Endothelial cell of umbilical vein (primary cell): ENCODE measurements at regions not wholly inside any gene's neighbourhood (a gene's known extent, or its start where the extent isn't known, plus 50 kb on each side); places are given as distances from the start of the nearest gene placed in this dataset.
"Not testable (repeated sequence)": the region's sequence is repeated elsewhere in the genome, so short reads cannot be mapped to it uniquely, and the experiment has no call there.

Experiments
- BruUV-seq: library from RNA; stranded (reverse); fragments of 400-500 nt; replicated peaks from 2 replicates; lab custom pipeline; 2021; lab: Mats Ljungman, UMichigan
- CTCF ChIA-PET: fragments of 300-600, 350-600 bp; sonication (Branson Sonifier 250); formaldehyde crosslinking; loops from one replicate; lab custom pipeline; 2021; ENCODE audit warnings: antibody characterized with exemption, inconsistent platforms; lab: Charles Lee
- POLR2A ChIA-PET: fragments of 300-600, 350-600 bp; sonication (Branson Sonifier 250); formaldehyde crosslinking; loops from one replicate; lab custom pipeline; 2021; ENCODE audit warnings: antibody characterized with exemption, inconsistent platforms; lab: Charles Lee
- DNase-seq: peaks from one replicate; pipeline ENCODE4 v3.0.0-alpha.2; 2011; ENCODE audit warnings: low read depth, low spot score
- FAIRE-seq: peaks from 2 replicates; lab custom pipeline; 2011; peaks lifted over from hg19 to GRCh38; lab: Jason Lieb, UNC
- H2AFZ ChIP-seq: 2 replicates; pipeline ENCODE4 v1.6.0; 2012; ENCODE audit warnings: low read depth, low read length, control low read depth, inconsistent platforms
- H3K27ac ChIP-seq: 2 replicates; pipeline ENCODE4 v1.5.1; 2011; ENCODE audit warnings: low read depth, mild to moderate bottlenecking, control low read depth, low read length, moderate library complexity; ENCODE audit not compliant: insufficient read depth
- H3K27me3 ChIP-seq, 2 experiments: 2 replicates each; pipeline versions ENCODE4 v1.6.0 to v1.6.1; 2011; ENCODE audit warnings: low read length in 2 of 2, mixed read lengths in 1 of 2; ENCODE audit not compliant: control insufficient read depth in 2 of 2, insufficient read depth in 2 of 2
- H3K36me3 ChIP-seq, 2 experiments: 2 replicates in 1 of 2; 3 replicates in 1 of 2; pipeline ENCODE4 v1.5.1; 2011; ENCODE audit warnings: low read length in 2 of 2, mild to moderate bottlenecking in 1 of 2, moderate library complexity in 1 of 2; ENCODE audit not compliant: control insufficient read depth in 2 of 2, insufficient read depth in 2 of 2; ENCODE audit errors: extremely low read depth in 1 of 2
- H3K4me1 ChIP-seq: 3 replicates; pipeline ENCODE4 v1.5.1; 2011; ENCODE audit warnings: mild to moderate bottlenecking, low read length; ENCODE audit not compliant: control insufficient read depth, insufficient read depth; ENCODE audit errors: extremely low read depth
- H3K4me2 ChIP-seq: 2 replicates; pipeline ENCODE4 v1.6.1; 2011; ENCODE audit warnings: low read length, control low read depth, mixed read lengths; ENCODE audit not compliant: insufficient read depth
- H3K4me3 ChIP-seq, 3 experiments: fragments of 200-600 bp in 1 of 3; sonication (generic), shearing (Covaris generic) in 1 of 3; replicated peaks in 1 of 3; 2 replicates each; pipeline ENCODE4 v1.5.1; 2011 to 2016; ENCODE audit warnings: control low read depth in 3 of 3, low read length in 3 of 3, mild to moderate bottlenecking in 2 of 3, inconsistent platforms in 1 of 3, low read depth in 1 of 3, moderate library complexity in 1 of 3; ENCODE audit not compliant: insufficient read depth in 1 of 3
- H3K79me2 ChIP-seq: 2 replicates; pipeline ENCODE4 v1.6.0; 2012; ENCODE audit warnings: low read length, inconsistent platforms; ENCODE audit not compliant: control insufficient read depth, insufficient read depth
- H3K9ac ChIP-seq: replicated peaks from 2 replicates; pipeline ENCODE3; 2011; ENCODE audit warnings: low read length, control low read depth; ENCODE audit not compliant: insufficient read depth; ENCODE audit errors: extremely low read depth
- H3K9me1 ChIP-seq: replicated peaks from 3 replicates; pipeline ENCODE4 v1.6.0; 2011; ENCODE audit warnings: mild to moderate bottlenecking, low read length; ENCODE audit not compliant: control insufficient read depth, insufficient read depth; ENCODE audit errors: extremely low read depth
- H3K9me3 ChIP-seq: replicated peaks from 2 replicates; pipeline ENCODE4 v1.5.1; 2012; ENCODE audit warnings: low read length, inconsistent platforms; ENCODE audit not compliant: control insufficient read depth, insufficient read depth
- H4K20me1 ChIP-seq: replicated peaks from 2 replicates; pipeline ENCODE3; 2011; ENCODE audit warnings: mild to moderate bottlenecking, low read length; ENCODE audit not compliant: control insufficient read depth, insufficient read depth; ENCODE audit errors: extremely low read depth
- EZH2 ChIP-seq: IDR thresholded peaks from 2 replicates; pipeline ENCODE4 v1.6.1; 2012; ENCODE audit warnings: borderline replicate concordance, low read depth, mild to moderate bottlenecking, moderate library complexity, low read length, inconsistent platforms; ENCODE audit not compliant: severe bottlenecking
- FOS ChIP-seq: IDR thresholded peaks from 2 replicates; pipeline ENCODE4 v1.6.1; 2011; ENCODE audit warnings: mild to moderate bottlenecking, low read length, moderate library complexity, borderline replicate concordance; ENCODE audit not compliant: insufficient read depth
- GATA2 ChIP-seq: IDR thresholded peaks from 2 replicates; pipeline ENCODE4 v1.7.0; 2011; ENCODE audit warnings: low read depth, mild to moderate bottlenecking, moderate library complexity, mixed read lengths, low read length; ENCODE audit not compliant: insufficient read length, insufficient read depth
- JUN ChIP-seq: IDR thresholded peaks from 2 replicates; pipeline ENCODE4 v1.6.1; 2011; ENCODE audit warnings: borderline replicate concordance, low read depth; ENCODE audit not compliant: insufficient read length, insufficient read depth
- MYC ChIP-seq: IDR thresholded peaks from one replicate; pipeline ENCODE4 v1.6.1; 2011; ENCODE audit warnings: mild to moderate bottlenecking, low read depth, low read length
- POLR2A ChIP-seq: IDR thresholded peaks from 2 replicates; pipeline ENCODE4 v1.6.1; 2012; ENCODE audit warnings: low read depth, mild to moderate bottlenecking, control low read depth, low read length
- POLR2AphosphoS5 ChIP-seq: IDR thresholded peaks from 2 replicates; pipeline ENCODE4 v1.6.1; 2012; ENCODE audit warnings: low read depth, mild to moderate bottlenecking, control low read depth, low read length, moderate library complexity; ENCODE audit not compliant: insufficient read depth
- dilution Hi-C: fragments of 300-500 bp; cut with MboI; formaldehyde crosslinking; loops from one replicate; pipeline ENCODE4 v1.15.0; 2019; ENCODE audit warnings: low sequenced_read_pairs; ENCODE audit not compliant: extremely low pct_ligation_motif_present
- intact Hi-C: fragments of 100-400 bp; cut with micrococcal nuclease; formaldehyde crosslinking; loops from one replicate; pipeline ENCODE4 v1.10.0; 2022
- TF ChIP-seq, protein P1 (sequence below): IDR thresholded peaks from 2 replicates; pipeline ENCODE4 v1.6.1; 2011; ENCODE audit not compliant: insufficient read depth, insufficient read length
- TF ChIP-seq, protein P2 (sequence below), 2 donors: IDR thresholded peaks; 1 replicate in 1 of 2; 2 replicates in 1 of 2; pipeline ENCODE4 v1.5.1; 2011; ENCODE audit warnings: low read length in 2 of 2, mild to moderate bottlenecking in 2 of 2, moderate library complexity in 2 of 2, control low read depth in 1 of 2, inconsistent platforms in 1 of 2, low read depth in 1 of 2; ENCODE audit not compliant: insufficient read depth in 1 of 2; ENCODE audit errors: extremely low read depth in 1 of 2

DNA sequence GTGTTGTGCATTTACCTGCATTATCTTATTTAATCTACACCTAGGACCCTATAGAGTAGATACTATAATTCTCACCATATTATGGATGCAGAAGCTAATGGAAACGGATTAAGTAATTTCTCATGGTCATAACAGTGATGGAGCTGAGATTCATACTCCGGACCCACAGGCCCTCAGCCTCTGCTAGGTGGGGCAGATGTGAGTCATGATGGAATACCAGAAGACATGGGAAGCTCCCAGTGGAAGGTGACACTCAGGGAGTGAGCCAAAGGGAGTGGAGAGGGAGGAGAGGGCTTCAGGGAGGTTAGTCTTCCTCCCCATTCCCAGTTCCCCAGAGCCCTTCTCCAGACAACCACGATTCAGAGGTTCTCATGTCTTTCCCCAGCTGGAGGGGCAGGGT is 65.2 kb upstream of the GPR6 start:
- H3K9ac ChIP-seq = no peak overlapping the region
- no peaks in the 10 kb centered on the region for H3K36me3 ChIP-seq
- dilution Hi-C loops = no loop called here
- no peak overlapping the region for H3K4me2 ChIP-seq
- H3K9me3 ChIP-seq = no peaks in the 10 kb centered on the region
- BruUV-seq = no TSS peak
- CTCF ChIA-PET = no interaction called here
- H4K20me1 ChIP-seq = no peaks in the 10 kb centered on the region
- peaks cover 3 to 9% of the 10 kb centered on the region in 2 experiments for H3K27me3 ChIP-seq
- no peaks in the 10 kb centered on the region for H3K9me1 ChIP-seq
- intact Hi-C loops = no loop called here
- H3K27ac ChIP-seq = no peak overlapping the region
- FAIRE-seq (no peak), DNase-seq (no peak)
- TF ChIP-seq EZH2 = no peak
- TF ChIP-seq, protein P1, sequence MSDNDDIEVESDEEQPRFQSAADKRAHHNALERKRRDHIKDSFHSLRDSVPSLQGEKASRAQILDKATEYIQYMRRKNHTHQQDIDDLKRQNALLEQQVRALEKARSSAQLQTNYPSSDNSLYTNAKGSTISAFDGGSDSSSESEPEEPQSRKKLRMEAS = no peak
- TF ChIP-seq POLR2AphosphoS5 = no peak
- no peak for TF ChIP-seq GATA2
- no peak for TF ChIP-seq MYC
- no peak for TF ChIP-seq FOS
- TF ChIP-seq POLR2A = no peak
- TF ChIP-seq, protein P2, sequence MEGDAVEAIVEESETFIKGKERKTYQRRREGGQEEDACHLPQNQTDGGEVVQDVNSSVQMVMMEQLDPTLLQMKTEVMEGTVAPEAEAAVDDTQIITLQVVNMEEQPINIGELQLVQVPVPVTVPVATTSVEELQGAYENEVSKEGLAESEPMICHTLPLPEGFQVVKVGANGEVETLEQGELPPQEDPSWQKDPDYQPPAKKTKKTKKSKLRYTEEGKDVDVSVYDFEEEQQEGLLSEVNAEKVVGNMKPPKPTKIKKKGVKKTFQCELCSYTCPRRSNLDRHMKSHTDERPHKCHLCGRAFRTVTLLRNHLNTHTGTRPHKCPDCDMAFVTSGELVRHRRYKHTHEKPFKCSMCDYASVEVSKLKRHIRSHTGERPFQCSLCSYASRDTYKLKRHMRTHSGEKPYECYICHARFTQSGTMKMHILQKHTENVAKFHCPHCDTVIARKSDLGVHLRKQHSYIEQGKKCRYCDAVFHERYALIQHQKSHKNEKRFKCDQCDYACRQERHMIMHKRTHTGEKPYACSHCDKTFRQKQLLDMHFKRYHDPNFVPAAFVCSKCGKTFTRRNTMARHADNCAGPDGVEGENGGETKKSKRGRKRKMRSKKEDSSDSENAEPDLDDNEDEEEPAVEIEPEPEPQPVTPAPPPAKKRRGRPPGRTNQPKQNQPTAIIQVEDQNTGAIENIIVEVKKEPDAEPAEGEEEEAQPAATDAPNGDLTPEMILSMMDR (IDR thresholded peaks at IDR 0.05; ENCODE audit: extremely low read depth in 1 of 2, insufficient read depth in 1 of 2, low read depth in 1 of 2, low read length in 2 of 2) = no peak
- TF ChIP-seq JUN = no peak
- H3K79me2 ChIP-seq = no peaks in the 10 kb centered on the region
- H2AFZ ChIP-seq = no peak overlapping the region
- POLR2A ChIA-PET = no interaction called here
- no peak overlapping the region for H3K4me3 ChIP-seq
- H3K4me1 ChIP-seq = no peaks in the 10 kb centered on the region

DNA sequence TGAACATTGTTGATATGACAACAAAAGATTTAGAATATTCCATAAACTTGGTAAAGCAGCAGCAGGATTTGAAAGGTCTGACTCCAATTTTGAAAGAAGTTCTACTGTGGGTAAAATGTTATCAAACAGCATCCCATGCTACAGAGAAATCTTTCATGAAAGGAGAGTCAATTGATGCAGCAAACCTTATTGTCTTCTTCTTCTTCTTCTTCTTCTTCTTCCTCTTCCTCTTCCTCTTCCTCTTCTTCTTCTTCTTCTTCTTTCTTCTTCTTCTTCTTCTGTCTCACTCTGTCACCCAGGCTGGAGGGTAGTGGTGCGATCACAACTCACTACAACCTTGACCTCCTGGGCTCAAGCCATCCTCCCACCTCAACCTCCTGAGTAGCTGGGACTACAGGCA is 62.4 kb upstream of the GPR6 start:
- CTCF ChIA-PET, FAIRE-seq, DNase-seq, H3K4me3 ChIP-seq, H3K4me2 ChIP-seq, H3K27ac ChIP-seq, POLR2A ChIA-PET, H4K20me1 ChIP-seq, H3K36me3 ChIP-seq, H3K79me2 ChIP-seq, H3K4me1 ChIP-seq, H3K9ac ChIP-seq, H3K9me3 ChIP-seq, H2AFZ ChIP-seq, H3K9me1 ChIP-seq, intact Hi-C loops, BruUV-seq, H3K27me3 ChIP-seq, dilution Hi-C loops: not testable (repeated sequence)
